Glomerular visceral epithelial cell (primary cell): ENCODE measurements at regions not wholly inside any gene's neighbourhood (a gene's known extent, or its start where the extent isn't known, plus 50 kb on each side); places are given as distances from the start of the nearest gene placed in this dataset.
A peak's percentile ranks its signal among the peaks of the same experiment; 100 is the strongest.

Source experiments
- DNase-seq: peaks from one replicate; pipeline ENCODE4 v3.0.0-alpha.2; 2016; ENCODE audit errors: extremely low spot score

GRCh38 chr6:148155293-148155692 is 187.3 kb upstream of the SASH1 start:
- DNase-seq = no peak

- peak; percentile 48 for DNase-seq
These were observed 184.8 kb upstream of the SASH1 start for GRCh38 chr6:148157841-148158240.

- DNase-seq = no peak
These were observed 178.0 kb upstream of the SASH1 start for GRCh38 chr6:148164645-148165044.

GRCh38 chr6:148166339-148166968 is 176.2 kb upstream of the SASH1 start:
- peak; percentile 53 for DNase-seq

GRCh38 chr6:148169706-148170105 is 172.9 kb upstream of the SASH1 start:
- DNase-seq = no peak

GRCh38 chr6:148170286-148170685 is 172.4 kb upstream of the SASH1 start:
- no peak for DNase-seq

GRCh38 chr6:148173548-148173947 is 169.1 kb upstream of the SASH1 start:
- DNase-seq = no peak

- DNase-seq = peak; percentile 15
These were observed 167.0 kb upstream of the SASH1 start for GRCh38 chr6:148175550-148176188.

GRCh38 chr6:148177589-148178233 is 164.9 kb upstream of the SASH1 start:
- DNase-seq = peak; percentile 71

GRCh38 chr6:148179786-148180185 is 162.9 kb upstream of the SASH1 start:
- DNase-seq = peak; percentile 37

GRCh38 chr6:148182378-148182777 is 160.3 kb upstream of the SASH1 start:
- no peak for DNase-seq

- no peak for DNase-seq
These were observed 158.9 kb upstream of the SASH1 start for GRCh38 chr6:148183776-148184175.

GRCh38 chr6:148186916-148187315 is 155.7 kb upstream of the SASH1 start:
- no peak for DNase-seq

GRCh38 chr6:148192310-148192709 is 150.3 kb upstream of the SASH1 start:
- peak; percentile 92 for DNase-seq

GRCh38 chr6:148193063-148193680 is 149.5 kb upstream of the SASH1 start:
- peak; percentile 87 for DNase-seq

- DNase-seq = no peak
These were observed 147.1 kb upstream of the SASH1 start for GRCh38 chr6:148195511-148195910.

GRCh38 chr6:148199584-148199983 is 143.1 kb upstream of the SASH1 start:
- DNase-seq = no peak

- DNase-seq = no peak
These were observed 142.3 kb upstream of the SASH1 start for GRCh38 chr6:148200293-148200692.

- DNase-seq = no peak
These were observed 141.9 kb upstream of the SASH1 start for GRCh38 chr6:148200781-148201180.

GRCh38 chr6:148203281-148203925 is 139.2 kb upstream of the SASH1 start:
- no peak for DNase-seq

GRCh38 chr6:148203970-148204369 is 138.7 kb upstream of the SASH1 start:
- peak; percentile 23 for DNase-seq

GRCh38 chr6:148208298-148208697 is 134.3 kb upstream of the SASH1 start:
- no peak for DNase-seq
